ENCODE measurements at regions not wholly inside any gene's neighbourhood (a gene's known extent, or its start where the extent isn't known, plus 50 kb on each side); places are given as distances from the start of the nearest gene placed in this dataset.

GRCh38 chr13:47461816-47462215 lies 539.3 kb downstream of the SUCLA2 start:
- no peak overlapping the region for H3K4me3 Mint-ChIP-seq

DNA sequence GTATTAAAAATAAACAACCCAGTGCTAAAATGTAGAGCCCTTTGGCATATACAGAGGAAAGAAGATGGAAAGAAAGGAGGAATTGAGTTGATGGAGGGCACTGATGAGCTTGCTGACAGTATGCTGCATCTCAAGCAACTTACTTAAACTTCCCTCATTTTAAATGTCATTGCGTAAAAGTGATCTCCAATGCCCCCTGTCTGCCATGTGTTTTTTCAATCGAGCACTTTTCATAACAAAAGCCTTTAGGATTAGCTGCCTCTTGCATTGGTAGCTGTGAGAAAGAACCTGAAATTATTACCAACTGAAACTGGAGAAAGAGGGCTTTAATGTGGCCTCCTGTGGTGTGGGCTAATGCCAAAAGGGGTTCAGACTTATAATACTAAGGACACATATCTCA lies 541.6 kb downstream of the SUCLA2 start:
- Histone ChIP-seq H4K20me1 (ENCODE audit: insufficient read depth, low read length) (no peaks in the 10 kb centered on the region), H3K9me3 (replicated peaks in 1 of 2; ENCODE audit: control insufficient read depth in 1 of 2, insufficient read depth in 1 of 2, low read length in 2 of 2) (peaks cover 0 to 15% of the 10 kb centered on the region in 2 donors), H3K36me3 (replicated peaks in 1 of 2; ENCODE audit: control insufficient read depth in 1 of 2, insufficient read depth in 2 of 2, low read length in 2 of 2) (no peaks in the 10 kb centered on the region), H3K4me2 (replicated peaks; ENCODE audit: extremely low read depth, low read length, poor library complexity, severe bottlenecking) (no peak overlapping the region), H3K4me1 (ENCODE audit: control insufficient read depth in 1 of 2, insufficient read depth in 2 of 2, low read length in 2 of 2) (no peaks in the 10 kb centered on the region), H3K4me3 (replicated peaks in 1 of 3; ENCODE audit: low read depth in 2 of 3, low read length in 3 of 3) (no peak overlapping the region), H3K27me3 (ENCODE audit: control insufficient read depth in 2 of 2, insufficient read depth in 2 of 2, low read length in 2 of 2) (no peaks in the 10 kb centered on the region), H3K79me2 (ENCODE audit: insufficient read depth, low read length) (no peaks in the 10 kb centered on the region), H2AFZ (ENCODE audit: insufficient read depth, low read depth, low read length, poor library complexity, severe bottlenecking) (peak overlapping the region; percentile 6), H3K27ac (ENCODE audit: low read depth in 1 of 2, low read length in 2 of 2) (no peak overlapping the region), H3K9ac (ENCODE audit: insufficient read depth, low read length, poor library complexity, severe bottlenecking) (no peak overlapping the region)
- Mint-ChIP-seq H3K27ac (no peak overlapping the region), H3K9me3 (peaks cover 0 to 9% (median 5%) of the 10 kb centered on the region in 7 donors), H3K36me3 (no peaks in the 10 kb centered on the region), H3K4me3 (no peak overlapping the region), H3K27me3 (ENCODE audit: low read depth in 3 of 3) (peaks cover 0 to 2% (median 0%) of the 10 kb centered on the region in 3 donors), H3K4me1 (peaks cover 7% of the 10 kb centered on the region)
- peak in 1 of 3 donors; percentile 11 for DNase-seq
- intact Hi-C loops (cut with micrococcal nuclease): no loop called here
- WGBS (ENCODE audit: insufficient coverage): no CpG with 5 or more reads among the region's 2 CpGs
- TF ChIP-seq CTCF (IDR thresholded peaks at IDR 0.05): peak; percentile 30

More at GRCh38 chr13:47461816-47462215, 539.3 kb downstream of the SUCLA2 start:
- Mint-ChIP-seq H3K9me3 (peaks cover 7 to 18% (median 13%) of the 10 kb centered on the region in 7 donors), H3K4me1 (peaks cover 3% of the 10 kb centered on the region), H3K36me3 (no peaks in the 10 kb centered on the region), H3K27me3 (ENCODE audit: low read depth in 3 of 3) (peaks cover 0 to 3% (median 1%) of the 10 kb centered on the region in 3 donors), H3K27ac (no peak overlapping the region)
- peaks cover 0 to 15% of the 10 kb centered on the region in 2 donors for H3K9me3 ChIP-seq (replicated peaks in 1 of 2; ENCODE audit: control insufficient read depth in 1 of 2, insufficient read depth in 1 of 2, low read length in 2 of 2)
- H3K27ac ChIP-seq (ENCODE audit: low read depth in 1 of 2, low read length in 2 of 2): no peak overlapping the region
- H3K27me3 ChIP-seq (ENCODE audit: control insufficient read depth in 2 of 2, insufficient read depth in 2 of 2, low read length in 2 of 2): no peaks in the 10 kb centered on the region
- no peak for DNase-seq
- no peak overlapping the region for H3K9ac ChIP-seq (ENCODE audit: insufficient read depth, low read length, poor library complexity, severe bottlenecking)
- no peaks in the 10 kb centered on the region for H3K36me3 ChIP-seq (replicated peaks in 1 of 2; ENCODE audit: control insufficient read depth in 1 of 2, insufficient read depth in 2 of 2, low read length in 2 of 2)
- H2AFZ ChIP-seq (ENCODE audit: insufficient read depth, low read depth, low read length, poor library complexity, severe bottlenecking): no peak overlapping the region
- no peak overlapping the region for H3K4me3 ChIP-seq (replicated peaks in 1 of 3; ENCODE audit: low read depth in 2 of 3, low read length in 3 of 3)
- intact Hi-C loops (cut with micrococcal nuclease): no loop called here
- H4K20me1 ChIP-seq (ENCODE audit: insufficient read depth, low read length): no peaks in the 10 kb centered on the region
- H3K4me1 ChIP-seq (ENCODE audit: control insufficient read depth in 1 of 2, insufficient read depth in 2 of 2, low read length in 2 of 2): no peaks in the 10 kb centered on the region
- H3K4me2 ChIP-seq (replicated peaks; ENCODE audit: extremely low read depth, low read length, poor library complexity, severe bottlenecking): no peak overlapping the region
- no peak for TF ChIP-seq CTCF (IDR thresholded peaks at IDR 0.05)
- no peaks in the 10 kb centered on the region for H3K79me2 ChIP-seq (ENCODE audit: insufficient read depth, low read length)
- WGBS (ENCODE audit: insufficient coverage): no CpG with 5 or more reads among the region's 1 CpG
